ENCODE measurements at regions not wholly inside any gene's neighbourhood (a gene's known extent, or its start where the extent isn't known, plus 50 kb on each side); places are given as distances from the start of the nearest gene placed in this dataset.
"Not testable (repeated sequence)": the region's sequence is repeated elsewhere in the genome, so short reads cannot be mapped to it uniquely, and the experiment has no call there.

DNA sequence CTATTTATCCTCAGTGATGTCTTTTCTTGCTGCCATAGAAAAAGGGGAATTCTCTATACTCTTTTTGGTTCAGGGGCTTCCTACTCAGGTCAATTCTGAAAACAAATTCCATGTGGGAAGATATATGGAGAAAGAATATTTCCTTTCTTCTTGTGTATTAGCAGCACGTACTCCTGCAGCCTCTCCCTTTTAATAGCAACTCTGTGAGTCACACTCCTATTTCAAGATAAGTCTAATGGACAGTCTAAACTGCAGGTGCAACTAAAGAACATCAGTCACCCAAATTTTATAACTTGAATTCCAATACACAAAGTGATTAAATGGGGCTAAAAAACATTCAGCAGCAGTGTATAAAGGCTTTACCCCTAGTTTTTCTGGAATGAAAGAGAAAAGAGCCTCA, 942.2 kb downstream of the CNTNAP5 start:
- no peaks in the 10 kb centered on the region for H3K36me3 Mint-ChIP-seq (ENCODE audit: insufficient read depth)
- no peaks in the 10 kb centered on the region for H3K4me1 Mint-ChIP-seq (ENCODE audit: low read depth)
- H3K9me3 Mint-ChIP-seq = peaks cover 2% of the 10 kb centered on the region
- H3K4me3 Mint-ChIP-seq = no peak overlapping the region
- ATAC-seq (no peak), DNase-seq (no peak)
- no peaks in the 10 kb centered on the region for H3K27me3 Mint-ChIP-seq (ENCODE audit: low read depth)

DNA sequence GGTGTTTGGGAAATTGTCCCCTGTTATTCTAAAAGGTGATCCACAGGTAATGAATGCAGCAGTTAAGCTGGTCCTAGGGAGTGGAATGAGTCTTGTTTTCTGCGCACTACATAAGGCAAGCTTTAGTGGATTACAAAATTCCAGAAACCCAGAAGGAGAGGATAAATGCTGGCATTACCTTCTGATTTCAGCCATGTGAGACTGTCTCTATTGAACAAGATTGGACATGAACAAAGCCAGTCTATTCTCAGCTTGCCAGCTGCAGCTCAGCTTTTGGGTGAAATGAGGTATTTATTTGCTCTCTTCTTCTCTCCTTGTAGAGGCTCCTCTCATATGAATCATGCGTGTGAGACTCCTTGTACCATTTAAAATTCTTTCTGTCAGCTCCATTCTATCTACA, 944.9 kb downstream of the CNTNAP5 start:
- ATAC-seq (no peak), DNase-seq (no peak)
- H3K4me3 Mint-ChIP-seq = no peak overlapping the region
- no peaks in the 10 kb centered on the region for H3K36me3 Mint-ChIP-seq (ENCODE audit: insufficient read depth)
- H3K27me3 Mint-ChIP-seq (ENCODE audit: low read depth) = no peaks in the 10 kb centered on the region
- H3K4me1 Mint-ChIP-seq (ENCODE audit: low read depth) = no peaks in the 10 kb centered on the region
- H3K9me3 Mint-ChIP-seq = peaks cover 7% of the 10 kb centered on the region

DNA sequence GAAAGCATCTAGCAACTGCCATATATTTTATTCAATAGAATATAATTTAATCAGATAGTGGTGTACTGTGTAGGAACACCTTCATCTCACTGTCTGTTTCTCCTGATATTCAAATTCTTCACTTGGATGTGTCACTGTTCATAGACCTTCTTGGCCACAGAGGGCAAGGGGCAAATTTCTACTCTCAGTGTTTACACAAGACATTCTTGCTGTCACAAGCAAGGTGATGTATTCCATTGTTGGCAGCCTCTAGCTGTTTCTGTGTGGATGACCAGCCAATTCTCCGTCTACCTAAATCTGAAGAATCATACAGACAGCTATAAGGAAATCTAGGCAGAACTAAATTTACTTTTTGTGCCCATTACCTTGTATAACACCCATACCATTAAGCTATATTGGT, 948.3 kb downstream of the CNTNAP5 start:
- no peaks in the 10 kb centered on the region for H3K36me3 Mint-ChIP-seq (ENCODE audit: insufficient read depth)
- H3K4me3 Mint-ChIP-seq = no peak overlapping the region
- H3K4me1 Mint-ChIP-seq (ENCODE audit: low read depth) = no peaks in the 10 kb centered on the region
- no peaks in the 10 kb centered on the region for H3K27me3 Mint-ChIP-seq (ENCODE audit: low read depth)
- peaks cover 15% of the 10 kb centered on the region for H3K9me3 Mint-ChIP-seq
- DNase-seq (no peak), ATAC-seq (no peak)

DNA sequence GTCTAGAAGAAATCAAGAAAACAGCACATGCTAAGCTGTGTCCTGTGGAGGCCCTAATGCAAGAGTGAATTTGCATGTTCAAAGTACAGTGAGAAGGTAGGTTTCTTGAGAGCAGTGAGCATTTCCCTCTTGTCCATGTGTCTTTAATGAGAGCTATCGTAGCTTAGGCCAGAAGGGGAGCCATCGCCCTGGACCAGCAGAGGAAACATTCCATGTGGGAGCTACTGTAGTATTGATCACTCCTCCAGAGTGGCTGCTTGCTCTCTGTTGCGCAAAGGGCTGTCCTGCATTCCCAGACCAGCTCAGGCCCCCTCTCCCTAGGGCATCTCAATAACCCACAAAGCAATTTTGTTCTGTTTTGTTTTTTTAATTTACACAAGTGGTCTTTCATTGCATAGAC, 950.1 kb downstream of the CNTNAP5 start:
- ATAC-seq (no peak), DNase-seq (no peak)
- no peak overlapping the region for H3K4me3 Mint-ChIP-seq
- H3K27me3 Mint-ChIP-seq (ENCODE audit: low read depth) = no peaks in the 10 kb centered on the region
- no peaks in the 10 kb centered on the region for H3K4me1 Mint-ChIP-seq (ENCODE audit: low read depth)
- peaks cover 18% of the 10 kb centered on the region for H3K9me3 Mint-ChIP-seq
- no peaks in the 10 kb centered on the region for H3K36me3 Mint-ChIP-seq (ENCODE audit: insufficient read depth)

DNA sequence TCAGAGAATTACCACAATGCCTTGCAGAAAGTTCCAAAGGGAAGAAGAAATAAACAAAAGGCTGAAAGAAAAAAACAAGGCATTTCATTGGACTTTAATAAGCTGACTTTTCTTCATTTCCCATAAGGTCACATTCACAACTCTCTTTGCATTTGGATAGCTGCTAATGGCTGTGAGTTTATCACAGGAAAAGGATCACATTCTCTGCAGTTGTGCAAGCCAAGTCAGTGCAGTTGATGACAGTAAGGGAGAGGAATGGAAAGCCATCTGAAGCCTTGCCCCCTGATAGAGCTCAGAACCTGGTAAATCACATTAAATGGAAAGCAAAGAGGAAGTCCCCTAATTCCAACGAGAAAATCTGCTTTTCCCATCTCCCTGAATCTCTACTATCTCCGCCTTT, 950.6 kb downstream of the CNTNAP5 start:
- no peaks in the 10 kb centered on the region for H3K27me3 Mint-ChIP-seq (ENCODE audit: low read depth)
- ATAC-seq (no peak), DNase-seq (no peak)
- H3K36me3 Mint-ChIP-seq (ENCODE audit: insufficient read depth) = no peaks in the 10 kb centered on the region
- H3K4me1 Mint-ChIP-seq (ENCODE audit: low read depth) = no peaks in the 10 kb centered on the region
- H3K9me3 Mint-ChIP-seq = peaks cover 18% of the 10 kb centered on the region
- H3K4me3 Mint-ChIP-seq = no peak overlapping the region

DNA sequence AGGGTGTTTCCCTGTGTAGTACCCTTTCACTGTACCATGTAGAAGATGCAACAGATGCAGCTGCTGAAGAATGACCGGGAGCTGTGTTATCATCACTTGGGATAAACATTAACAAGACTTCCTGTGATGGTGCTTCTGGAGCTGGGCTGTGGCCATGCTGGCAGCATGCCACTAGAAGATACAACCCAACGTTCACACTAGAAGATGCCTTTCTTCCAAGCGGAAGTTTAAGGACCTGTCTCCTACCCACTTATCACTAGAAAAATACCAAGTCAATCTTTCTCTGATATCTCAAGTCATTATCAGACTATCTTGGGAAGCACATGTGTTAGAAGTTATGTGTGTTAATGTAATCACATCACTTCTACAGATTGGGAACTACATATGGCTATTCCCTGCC, 953.5 kb downstream of the CNTNAP5 start:
- DNase-seq = no peak
- no peak overlapping the region for H3K4me3 Mint-ChIP-seq
- no peaks in the 10 kb centered on the region for H3K36me3 Mint-ChIP-seq (ENCODE audit: insufficient read depth)
- peaks cover 11% of the 10 kb centered on the region for H3K9me3 Mint-ChIP-seq
- H3K27me3 Mint-ChIP-seq (ENCODE audit: low read depth) = no peaks in the 10 kb centered on the region
- no peak for ATAC-seq
- no peaks in the 10 kb centered on the region for H3K4me1 Mint-ChIP-seq (ENCODE audit: low read depth)

DNA sequence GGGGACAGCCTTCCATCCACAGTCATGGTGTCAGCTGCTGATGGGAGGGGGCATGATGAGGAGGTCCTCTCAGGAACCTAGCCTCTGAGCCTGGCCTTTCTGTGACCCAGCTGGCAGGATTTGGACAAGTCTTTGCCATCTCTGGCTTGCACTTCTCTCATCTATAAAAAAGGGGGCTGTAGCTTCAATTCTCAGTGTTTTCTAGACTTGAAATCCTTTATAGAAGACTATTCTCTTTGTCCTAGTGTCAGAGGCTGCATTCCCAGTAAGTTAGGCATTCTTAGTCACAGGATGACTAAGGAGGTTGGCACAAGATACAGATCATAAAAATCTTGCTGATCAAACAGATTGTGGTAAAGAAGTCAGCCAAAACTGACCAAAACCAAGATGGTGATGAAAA, 958.5 kb downstream of the CNTNAP5 start:
- ATAC-seq (no peak), DNase-seq (no peak)
- H3K9me3 Mint-ChIP-seq = peaks cover 9% of the 10 kb centered on the region
- no peak overlapping the region for H3K4me3 Mint-ChIP-seq
- no peaks in the 10 kb centered on the region for H3K36me3 Mint-ChIP-seq (ENCODE audit: insufficient read depth)
- H3K4me1 Mint-ChIP-seq (ENCODE audit: low read depth) = no peaks in the 10 kb centered on the region
- H3K27me3 Mint-ChIP-seq (ENCODE audit: low read depth) = no peaks in the 10 kb centered on the region

DNA sequence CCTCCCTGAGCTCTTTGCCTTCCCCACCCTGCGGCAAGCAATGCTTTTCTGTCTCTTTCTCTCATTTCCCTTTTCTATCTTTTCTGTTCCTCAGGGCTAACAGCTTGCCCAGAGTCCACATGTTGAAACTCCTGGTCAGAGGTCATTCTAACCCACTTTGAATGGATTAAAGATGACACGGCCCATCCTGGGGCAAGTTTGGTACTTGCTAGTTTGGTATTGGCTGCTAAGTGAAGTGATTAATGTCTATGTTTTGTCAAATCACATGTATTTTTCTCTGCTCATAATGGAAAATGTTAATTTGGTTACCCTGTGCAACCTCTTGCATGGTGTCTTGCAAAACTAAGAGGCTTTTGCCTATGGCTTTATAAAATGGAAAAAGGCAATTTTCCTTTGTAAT, 960.2 kb downstream of the CNTNAP5 start:
- Mint-ChIP-seq H3K27me3 (ENCODE audit: low read depth) (no peaks in the 10 kb centered on the region), H3K4me1 (ENCODE audit: low read depth) (no peaks in the 10 kb centered on the region), H3K36me3 (ENCODE audit: insufficient read depth) (no peaks in the 10 kb centered on the region), H3K9me3 (peaks cover 6% of the 10 kb centered on the region), H3K4me3 (no peak overlapping the region)
- ATAC-seq (no peak), DNase-seq (no peak)

DNA sequence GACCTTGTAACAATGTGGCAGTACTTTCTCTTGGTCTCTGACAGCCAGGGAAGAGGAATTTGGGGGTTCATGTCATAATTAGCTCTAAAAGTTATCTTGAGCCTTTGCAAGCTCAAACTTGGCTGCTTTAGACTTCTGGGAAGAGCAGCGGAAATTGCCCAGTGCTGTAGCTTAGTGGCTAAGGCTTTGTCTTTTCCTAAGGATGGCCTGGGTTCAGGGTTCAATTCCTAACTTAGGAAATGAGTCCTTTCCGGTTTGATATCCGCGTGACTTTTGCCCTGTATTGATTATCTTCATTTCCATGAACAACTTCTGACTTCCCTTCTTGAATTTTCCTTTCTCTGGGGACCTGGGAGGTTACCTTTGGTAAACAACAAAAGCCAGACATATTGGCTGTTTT, 961.0 kb downstream of the CNTNAP5 start:
- no peak for DNase-seq
- Mint-ChIP-seq H3K27me3 (ENCODE audit: low read depth) (no peaks in the 10 kb centered on the region), H3K9me3 (peaks cover 9% of the 10 kb centered on the region), H3K36me3 (ENCODE audit: insufficient read depth) (no peaks in the 10 kb centered on the region), H3K4me1 (ENCODE audit: low read depth) (no peaks in the 10 kb centered on the region), H3K4me3 (no peak overlapping the region)
- no peak for ATAC-seq

DNA sequence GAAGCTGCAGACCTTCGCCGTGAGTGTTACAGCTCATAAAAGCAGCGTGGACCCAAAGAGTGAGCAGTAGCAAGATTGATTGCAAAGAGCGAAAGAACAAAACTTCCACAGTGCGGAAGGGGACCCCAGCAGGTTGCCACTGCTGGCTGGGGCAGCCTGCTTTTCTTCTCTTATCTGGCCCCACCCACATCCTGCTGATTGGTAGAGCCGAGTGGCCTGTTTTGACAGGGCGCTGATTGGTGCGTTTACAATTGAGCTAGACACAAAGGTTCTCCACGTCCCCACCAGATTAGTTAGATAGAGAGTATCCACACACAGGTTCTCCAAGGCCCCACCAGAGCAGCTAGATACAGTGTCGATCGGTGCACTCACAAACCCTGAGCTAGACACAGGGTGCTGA, 961.8 kb downstream of the CNTNAP5 start:
- not testable (repeated sequence) for H3K27me3 Mint-ChIP-seq (ENCODE audit: low read depth); H3K9me3 Mint-ChIP-seq; ATAC-seq; H3K4me1 Mint-ChIP-seq (ENCODE audit: low read depth); H3K36me3 Mint-ChIP-seq (ENCODE audit: insufficient read depth); DNase-seq; H3K4me3 Mint-ChIP-seq

DNA sequence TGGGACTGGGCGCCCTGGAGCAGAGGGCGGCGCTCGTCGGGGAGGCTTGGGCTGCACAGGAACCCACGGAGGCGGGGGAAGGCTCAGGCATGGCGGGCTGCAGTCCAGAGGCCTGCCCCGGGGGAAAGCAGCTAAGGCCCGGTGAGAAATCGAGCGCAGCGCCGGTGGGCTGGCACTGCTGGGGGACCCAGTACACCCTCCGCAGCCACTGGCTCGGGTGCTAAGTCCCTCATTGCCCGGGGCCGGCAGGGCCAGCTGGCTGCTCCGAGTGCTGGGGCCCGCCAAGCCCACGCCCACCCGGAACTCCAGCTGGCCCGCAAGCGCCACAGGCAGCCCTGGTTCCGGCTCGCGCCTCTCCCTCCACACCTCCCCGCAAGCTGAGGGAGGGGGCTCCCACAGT, 962.3 kb downstream of the CNTNAP5 start:
- not testable (repeated sequence) for H3K36me3 Mint-ChIP-seq (ENCODE audit: insufficient read depth); H3K4me1 Mint-ChIP-seq (ENCODE audit: low read depth); DNase-seq; H3K9me3 Mint-ChIP-seq; H3K27me3 Mint-ChIP-seq (ENCODE audit: low read depth); ATAC-seq; H3K4me3 Mint-ChIP-seq

DNA sequence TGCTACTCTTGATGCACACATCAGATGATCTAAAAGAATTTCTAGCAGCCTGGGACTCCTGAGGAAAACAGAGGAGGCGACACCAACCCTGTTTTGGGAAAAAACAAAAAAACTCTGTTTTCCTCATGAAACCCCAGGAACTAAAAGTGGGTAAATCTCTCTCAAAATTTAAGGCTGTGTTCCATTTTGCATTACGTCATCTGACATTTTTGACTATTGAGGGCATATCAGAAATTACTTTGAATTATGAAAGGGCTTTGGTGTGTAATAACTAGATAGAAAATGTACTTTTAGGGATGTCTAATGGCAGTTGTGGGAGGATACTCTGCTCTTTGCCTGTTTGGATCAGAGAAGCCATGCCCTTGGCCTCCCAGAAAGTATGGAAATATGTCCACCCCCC, 963.0 kb downstream of the CNTNAP5 start:
- Mint-ChIP-seq H3K4me1 (ENCODE audit: low read depth) (no peaks in the 10 kb centered on the region), H3K9me3 (peaks cover 9% of the 10 kb centered on the region), H3K4me3 (no peak overlapping the region), H3K36me3 (ENCODE audit: insufficient read depth) (no peaks in the 10 kb centered on the region), H3K27me3 (ENCODE audit: low read depth) (no peaks in the 10 kb centered on the region)
- DNase-seq (no peak), ATAC-seq (no peak)

DNA sequence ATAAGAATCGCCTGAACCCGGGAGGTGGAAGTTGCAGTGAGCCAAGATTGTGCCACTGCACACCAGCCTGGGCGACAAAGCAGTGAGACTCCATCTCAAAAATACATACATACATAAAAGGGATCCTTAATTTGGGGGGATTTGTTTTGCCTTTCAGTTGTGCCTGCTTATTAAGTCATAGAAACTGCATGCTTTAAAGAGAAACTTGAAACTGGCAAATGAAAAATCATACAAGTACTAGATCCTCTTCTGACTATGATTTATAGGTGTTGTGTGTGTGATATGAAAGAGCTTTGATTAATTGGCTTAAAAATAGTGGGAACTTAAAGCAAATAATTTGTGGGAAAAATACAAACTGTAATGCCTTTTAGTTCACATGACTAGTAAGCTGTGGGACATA, 963.7 kb downstream of the CNTNAP5 start:
- ATAC-seq = no peak
- Mint-ChIP-seq H3K36me3 (ENCODE audit: insufficient read depth) (no peaks in the 10 kb centered on the region), H3K4me1 (ENCODE audit: low read depth) (no peaks in the 10 kb centered on the region), H3K4me3 (no peak overlapping the region), H3K9me3 (peaks cover 9% of the 10 kb centered on the region), H3K27me3 (ENCODE audit: low read depth) (no peaks in the 10 kb centered on the region)
- DNase-seq = no peak

DNA sequence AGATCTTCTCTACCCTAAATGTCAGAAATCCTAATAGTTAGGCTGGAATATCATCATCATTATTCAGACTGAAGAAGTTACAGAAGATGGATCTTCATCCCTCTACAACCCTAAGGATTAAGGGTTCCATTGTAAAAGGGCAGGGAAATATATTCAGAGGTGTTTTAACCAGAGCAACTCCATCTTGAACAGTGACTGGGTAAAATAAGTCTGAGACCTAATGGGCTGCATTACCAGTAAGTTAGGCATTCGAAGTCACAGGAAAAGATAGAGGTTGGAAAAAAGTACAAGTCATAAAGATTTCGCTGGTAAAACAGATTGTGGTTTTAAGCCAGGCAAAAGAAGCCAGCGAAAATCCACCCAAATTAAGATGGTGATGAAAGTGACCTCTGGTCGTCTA, 968.7 kb downstream of the CNTNAP5 start:
- Mint-ChIP-seq H3K4me3 (no peak overlapping the region), H3K27me3 (ENCODE audit: low read depth) (no peaks in the 10 kb centered on the region), H3K4me1 (ENCODE audit: low read depth) (no peaks in the 10 kb centered on the region), H3K36me3 (ENCODE audit: insufficient read depth) (no peaks in the 10 kb centered on the region), H3K9me3 (peaks cover 13% of the 10 kb centered on the region)
- no peak for ATAC-seq
- no peak for DNase-seq

DNA sequence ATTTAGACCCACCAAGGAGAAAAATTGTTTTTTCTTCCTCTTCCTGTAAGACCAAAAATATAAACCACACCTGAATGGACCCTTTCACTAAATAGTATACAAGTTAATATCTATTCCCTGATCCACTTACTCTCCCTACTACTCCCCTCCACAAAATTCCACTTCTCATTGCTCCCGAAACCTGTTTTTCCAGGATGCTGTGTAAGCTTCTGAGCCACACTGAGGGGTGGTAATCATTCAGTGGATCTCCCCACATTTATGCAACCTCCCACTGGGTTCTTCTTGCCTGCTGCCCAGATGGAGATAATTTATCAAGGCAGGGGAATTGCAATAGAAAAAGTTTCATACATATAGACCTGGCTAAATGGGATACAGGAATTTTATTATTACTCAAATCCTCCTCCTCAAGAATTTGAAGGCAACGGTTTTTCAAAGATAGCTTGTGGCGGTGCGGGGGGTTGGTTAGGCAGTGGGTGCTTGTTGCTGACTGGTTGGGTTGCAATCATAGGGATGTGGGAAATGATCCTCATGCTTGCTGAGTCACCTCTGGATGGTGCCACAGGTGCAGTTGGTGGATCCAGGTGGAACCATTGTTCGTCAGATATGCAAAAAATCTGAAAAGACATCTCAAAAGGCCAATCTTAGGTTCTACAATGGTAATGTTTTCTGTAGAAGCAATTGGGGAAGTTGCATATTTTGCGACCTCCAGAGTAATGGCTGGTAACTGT, 970.3 kb downstream of the CNTNAP5 start:
- H3K36me3 Mint-ChIP-seq (ENCODE audit: insufficient read depth) = no peaks in the 10 kb centered on the region
- H3K27me3 Mint-ChIP-seq (ENCODE audit: low read depth) = no peaks in the 10 kb centered on the region
- peaks cover 15% of the 10 kb centered on the region for H3K9me3 Mint-ChIP-seq
- ATAC-seq (no peak), DNase-seq (no peak)
- H3K4me3 Mint-ChIP-seq = no peak overlapping the region
- H3K4me1 Mint-ChIP-seq (ENCODE audit: low read depth) = no peaks in the 10 kb centered on the region

DNA sequence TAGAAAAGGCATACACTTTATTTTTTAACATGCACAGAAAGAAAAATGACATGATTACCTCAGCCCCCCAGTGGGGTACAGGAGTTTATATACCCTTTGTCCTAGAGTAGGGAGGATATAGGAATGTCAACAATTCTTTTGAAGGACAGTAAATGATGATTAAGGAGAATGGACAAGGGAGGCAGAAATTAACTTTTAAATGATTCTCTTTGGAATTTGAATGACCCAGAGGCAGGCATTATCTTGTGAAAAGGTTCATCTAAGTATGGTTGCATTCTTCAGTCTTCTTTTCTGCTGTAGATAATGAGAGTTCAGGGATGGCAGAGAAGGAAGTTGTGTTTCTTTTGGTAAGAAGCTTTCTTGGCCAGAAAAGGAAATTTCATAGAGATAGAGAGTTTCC, 971.3 kb downstream of the CNTNAP5 start:
- H3K4me1 Mint-ChIP-seq (ENCODE audit: low read depth) = no peaks in the 10 kb centered on the region
- peaks cover 11% of the 10 kb centered on the region for H3K9me3 Mint-ChIP-seq
- no peaks in the 10 kb centered on the region for H3K27me3 Mint-ChIP-seq (ENCODE audit: low read depth)
- ATAC-seq (no peak), DNase-seq (no peak)
- no peaks in the 10 kb centered on the region for H3K36me3 Mint-ChIP-seq (ENCODE audit: insufficient read depth)
- no peak overlapping the region for H3K4me3 Mint-ChIP-seq

Measured in activated T-cell treated with anti-CD3 and anti-CD28 coated beads, Interleukin-2, amount 50 U/mL, for 4 hours (primary cell).